Panc1 (cell line): ENCODE measurements at regions not wholly inside any gene's neighbourhood (a gene's known extent, or its start where the extent isn't known, plus 50 kb on each side); places are given as distances from the start of the nearest gene placed in this dataset.

Experiments
- CTCF ChIP-seq: fragments of 450-650 bp; IDR thresholded peaks from 2 replicates; pipeline ENCODE4 v1.5.1; 2017; ENCODE audit warnings: mild to moderate bottlenecking
- POLR2AphosphoS5 ChIP-seq: IDR thresholded peaks from 2 replicates; pipeline ENCODE4 v1.6.1; 2012; ENCODE audit warnings: mild to moderate bottlenecking, low read depth, low read length, moderate library complexity
- REST ChIP-seq, 2 experiments: IDR thresholded peaks; 2 replicates each; pipeline ENCODE4 v1.6.1; 2011 to 2012; ENCODE audit warnings: low read depth in 2 of 2, control low read depth in 1 of 2, low read length in 1 of 2, mild to moderate bottlenecking in 1 of 2, moderate library complexity in 1 of 2; ENCODE audit not compliant: insufficient read depth in 1 of 2

- TF ChIP-seq CTCF (no peak), REST (IDR thresholded peaks at IDR 0.05; ENCODE audit: insufficient read depth in 1 of 2, low read depth in 2 of 2, low read length in 1 of 2) (no peak), POLR2AphosphoS5 (no peak)
These were observed 51.4 kb upstream of the LRIG2 start for GRCh38 chr1:113021430-113022085.
